DMS53 treated with DMSO at 0.1 percent for 48 hours (cell line): ENCODE measurements at regions not wholly inside any gene's neighbourhood (a gene's known extent, or its start where the extent isn't known, plus 50 kb on each side); places are given as distances from the start of the nearest gene placed in this dataset.
A peak's percentile ranks its signal among the peaks of the same experiment; 100 is the strongest.

Experiments
- DNase-seq: peaks from one replicate; lab custom pipeline; 2025; ENCODE audit not compliant: unreplicated experiment; lab: John Stamatoyannopoulos, UW

- no peak for DNase-seq
Measured at GRCh38 chr6:48188158-48188557, 77.2 kb upstream of the PTCHD4 start.

GRCh38 chr6:48186746-48187145 lies 75.7 kb upstream of the PTCHD4 start:
- no peak for DNase-seq

GRCh38 chr6:48184648-48185047 lies 73.7 kb upstream of the PTCHD4 start:
- DNase-seq: no peak

GRCh38 chr6:48183811-48184605 lies 73.0 kb upstream of the PTCHD4 start:
- no peak for DNase-seq

- peak; percentile 55 for DNase-seq
Measured at GRCh38 chr6:48183178-48183577, 72.2 kb upstream of the PTCHD4 start.

- DNase-seq: no peak
Measured at GRCh38 chr6:48178700-48179099, 67.7 kb upstream of the PTCHD4 start.

GRCh38 chr6:48177786-48178185 lies 66.8 kb upstream of the PTCHD4 start:
- no peak for DNase-seq

GRCh38 chr6:48176645-48177308 lies 65.8 kb upstream of the PTCHD4 start:
- DNase-seq: no peak

GRCh38 chr6:48169635-48170034 lies 58.6 kb upstream of the PTCHD4 start:
- DNase-seq: no peak
